ENCODE measurements at regions not wholly inside any gene's neighbourhood (a gene's known extent, or its start where the extent isn't known, plus 50 kb on each side); places are given as distances from the start of the nearest gene placed in this dataset.

DNA sequence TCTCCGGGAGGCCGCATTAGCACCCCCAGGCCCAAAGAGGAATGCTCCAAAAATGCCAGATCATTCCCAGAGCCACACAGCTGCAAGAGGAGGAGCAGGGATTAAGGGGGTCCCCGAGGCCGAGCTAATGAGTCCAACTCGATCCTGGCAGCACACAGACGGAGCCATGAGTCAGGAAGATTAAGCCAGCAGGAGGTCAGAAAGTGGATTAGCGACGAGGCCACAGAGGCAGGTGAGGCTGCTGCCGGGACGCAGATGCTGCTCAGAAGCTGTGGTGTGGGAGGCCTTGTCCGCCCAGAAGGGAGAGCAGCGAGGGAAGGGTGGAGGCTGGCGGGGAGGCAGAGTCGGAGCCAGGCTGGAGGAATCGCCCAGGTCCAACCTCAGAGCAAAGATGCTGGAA, 120.5 kb downstream of the SHANK2 start:
- no peak overlapping the region for H3K56ac ChIP-seq (replicated peaks; ENCODE audit: insufficient read length, low read depth, low read length)
- POLR2A ChIA-PET (ENCODE audit: partially characterized antibody) = no interaction called here
- no peak overlapping the region for H2AFZ ChIP-seq (ENCODE audit: low read length)
- no peaks in the 10 kb centered on the region for H3K9me3 ChIP-seq (ENCODE audit: insufficient read depth in 2 of 2, low read depth in 1 of 2, low read length in 1 of 2)
- peaks cover 0 to 3% of the 10 kb centered on the region in 2 experiments for H4K20me1 ChIP-seq (replicated peaks in 1 of 2; ENCODE audit: control insufficient read depth in 1 of 2, insufficient read depth in 2 of 2, low read length in 2 of 2)
- CTCF ChIA-PET (ENCODE audit: partially characterized antibody) = interaction anchor here (1.1 to 1.9 kb wide), 4 partner anchors 11 to 262 kb away, joined by 3 to 7 read pairs (median 4); no protein-coding TSS in a partner anchor
- H3K23ac ChIP-seq (ENCODE audit: insufficient read length) = no peak overlapping the region
- no peak overlapping the region for H3K14ac ChIP-seq (ENCODE audit: insufficient read length)
- WGBS, 2 experiments (ENCODE audit: extremely low coverage in 1 of 2, insufficient coverage in 1 of 2, insufficient read length in 1 of 2, insufficient replicate concordance in 2 of 2, low coverage in 1 of 2, low lambda C conversion rate in 2 of 2, missing lambda C conversion rate in 1 of 2) = 76% methylated on average over 15 of the region's 15 CpGs; no CpG with 5 or more reads in 1 of the 2 experiments
- no peak overlapping the region for H4K5ac ChIP-seq (ENCODE audit: insufficient read length, low read depth, low read length)
- no peak overlapping the region for H3K4ac ChIP-seq (replicated peaks; ENCODE audit: insufficient read length, low read depth, low read length)
- H2BK120ac ChIP-seq (replicated peaks; ENCODE audit: low read depth, low read length) = no peak overlapping the region
- no peak overlapping the region for H3K27ac ChIP-seq (ENCODE audit: low read depth, low read length)
- H2BK5ac ChIP-seq (ENCODE audit: low read depth, low read length) = peak overlapping the region; percentile 75; the same call in 1 of the 2 replicates
- no peak overlapping the region for H3K4me3 ChIP-seq (ENCODE audit: extremely low read depth in 1 of 4, insufficient read depth in 2 of 4, low read depth in 3 of 4, low read length in 4 of 4)
- peaks cover 8% of the 10 kb centered on the region for H3K79me1 ChIP-seq (ENCODE audit: low read depth, low read length)
- H3K23me2 ChIP-seq (ENCODE audit: low read depth, low read length) = no peaks in the 10 kb centered on the region; the same call in 1 of the 2 replicates
- H3K79me2 ChIP-seq (ENCODE audit: control insufficient read depth in 1 of 2, insufficient read depth in 2 of 2, low read length in 2 of 2) = no peaks in the 10 kb centered on the region; a peak in 1 of 4 replicates
- no peak overlapping the region for H2BK12ac ChIP-seq (ENCODE audit: low read depth, low read length)
- FAIRE-seq (no peak), DNase-seq (ENCODE audit: low read depth in 1 of 2, low spot score in 2 of 2) (no peak)
- TF ChIP-seq SP4 (IDR thresholded peaks at IDR 0.05; ENCODE audit: low read length) (no peak), BACH1 (IDR thresholded peaks at IDR 0.05; ENCODE audit: low read length) (0 out of 2 replicates have a peak, but pooled peaks have one; percentile 31)
- peaks cover 0 to 3% (median under 1%) of the 10 kb centered on the region in 4 experiments; a peak in 2 of 7 replicates for H3K4me1 ChIP-seq (replicated peaks in 1 of 4; ENCODE audit: control insufficient read depth in 3 of 4, insufficient read depth in 4 of 4, low read length in 3 of 4)
- H3K4me2 ChIP-seq (ENCODE audit: insufficient read depth in 1 of 2, low read depth in 2 of 2, low read length in 2 of 2) = no peak overlapping the region
- no peak overlapping the region for H4K8ac ChIP-seq (ENCODE audit: extremely low read depth, insufficient read depth, low read length)
- H3K36me3 ChIP-seq (ENCODE audit: control insufficient read depth in 2 of 4, insufficient read depth in 4 of 4, low read length in 3 of 4) = peaks cover 0 to 11% (median 0%) of the 10 kb centered on the region in 4 experiments; a peak in 2 of 8 replicates
- no peak overlapping the region for H3K9ac ChIP-seq (replicated peaks in 1 of 4; ENCODE audit: extremely low read depth in 1 of 4, low read depth in 3 of 4, low read length in 3 of 4)
- H4K91ac ChIP-seq (replicated peaks; ENCODE audit: insufficient read length, low read length) = no peak overlapping the region
- H3K27me3 ChIP-seq (replicated peaks in 1 of 4; ENCODE audit: control insufficient read depth in 3 of 4, extremely low read depth in 1 of 4, insufficient read depth in 3 of 4, low read length in 3 of 4) = no peaks in the 10 kb centered on the region
- no peak overlapping the region for H2BK20ac ChIP-seq (ENCODE audit: low read length)
- no peak overlapping the region for H3K18ac ChIP-seq (ENCODE audit: extremely low read depth, low read length)
- H2BK15ac ChIP-seq (ENCODE audit: low read length) = no peak overlapping the region
- H2AK5ac ChIP-seq (ENCODE audit: low read depth, low read length) = no peak overlapping the region

Data from H1 (cell line).